22Rv1 (cell line): ENCODE measurements at regions not wholly inside any gene's neighbourhood (a gene's known extent, or its start where the extent isn't known, plus 50 kb on each side); places are given as distances from the start of the nearest gene placed in this dataset.
"Not testable (repeated sequence)": the region's sequence is repeated elsewhere in the genome, so short reads cannot be mapped to it uniquely, and the experiment has no call there.

Experiments used
- H3K27ac ChIP-seq: fragments of 450-650 bp; 2 replicates; pipeline ENCODE4 v1.5.1; 2017
- CTCF ChIP-seq: fragments of 450-650 bp; IDR thresholded peaks from 2 replicates; pipeline ENCODE4 v1.5.1; 2017; ENCODE audit warnings: mild to moderate bottlenecking
- ZFX ChIP-seq: fragments of 450-650 bp; IDR thresholded peaks from 2 replicates; pipeline ENCODE4 v1.6.1; 2017; ENCODE audit warnings: antibody characterized with exemption, borderline replicate concordance

- no peak overlapping the region for H3K27ac ChIP-seq
- TF ChIP-seq CTCF, result no peak
- TF ChIP-seq ZFX, result no peak
These were observed 1082.6 kb upstream of the EPHA6 start for GRCh38 chr3:95731753-95732152.

GRCh38 chr3:95733336-95733735 lies 1081.1 kb upstream of the EPHA6 start:
- H3K27ac ChIP-seq, result no peak overlapping the region
- TF ChIP-seq CTCF, result no peak
- TF ChIP-seq ZFX, result no peak

- no peak overlapping the region for H3K27ac ChIP-seq
- TF ChIP-seq ZFX (no peak), CTCF (no peak)
These were observed 1076.3 kb upstream of the EPHA6 start for GRCh38 chr3:95738045-95738444.

GRCh38 chr3:95744896-95745295 lies 1069.5 kb upstream of the EPHA6 start:
- not testable (repeated sequence) for H3K27ac ChIP-seq

DNA sequence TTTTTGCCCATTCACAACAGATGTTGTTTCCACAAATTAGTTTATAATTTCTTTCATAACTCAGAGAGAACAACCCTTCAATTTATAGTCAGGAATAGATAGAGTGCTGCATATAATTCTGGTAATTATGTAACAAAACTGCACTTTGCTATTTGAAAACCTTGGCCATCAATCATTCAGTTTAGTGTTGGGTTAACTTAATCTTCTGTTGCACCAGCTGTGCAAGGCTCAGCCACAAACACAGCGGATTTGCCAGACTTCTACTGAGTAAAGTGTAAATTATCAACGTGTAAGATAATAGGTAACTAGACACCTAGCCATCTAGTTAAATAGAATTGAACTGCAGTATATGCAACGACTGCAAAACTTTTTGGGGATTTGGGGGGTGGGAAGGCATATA lies 1064.3 kb upstream of the EPHA6 start:
- no peak overlapping the region for H3K27ac ChIP-seq
- no peak for TF ChIP-seq CTCF

GRCh38 chr3:95751509-95751908 lies 1062.9 kb upstream of the EPHA6 start:
- TF ChIP-seq ZFX (no peak), CTCF (no peak)
- H3K27ac ChIP-seq, result no peak overlapping the region

DNA sequence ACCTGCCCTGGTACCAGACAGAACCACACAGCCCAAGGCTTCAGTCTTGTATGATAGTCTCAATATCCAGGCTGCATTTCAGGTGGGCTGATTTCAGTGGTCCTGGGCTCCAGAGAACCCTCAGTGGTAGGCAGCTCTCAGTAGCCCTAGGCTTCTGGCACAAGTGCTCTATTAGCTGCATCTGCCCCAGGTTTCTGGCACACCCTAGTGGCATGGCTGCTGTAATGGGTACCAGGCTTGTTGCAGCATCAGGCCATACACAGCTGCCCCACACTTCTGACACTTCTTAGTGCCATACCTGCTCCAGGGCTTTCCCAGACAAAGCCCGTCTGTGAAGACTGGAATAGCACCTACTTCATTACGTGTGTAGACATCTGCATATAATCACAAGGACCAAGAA lies 1062.2 kb upstream of the EPHA6 start:
- H3K27ac ChIP-seq, result no peak overlapping the region

More for the DNA sequence above, 1062.2 kb upstream of the EPHA6 start:
- TF ChIP-seq ZFX (no peak), CTCF (peak; percentile 16; the same call in 1 of the 2 replicates)
